ENCODE measurements at regions not wholly inside any gene's neighbourhood (a gene's known extent, or its start where the extent isn't known, plus 50 kb on each side); places are given as distances from the start of the nearest gene placed in this dataset.

GRCh38 chr10:6338361-6338760 is 135.6 kb downstream of the PFKFB3 start:
- no peaks in the 10 kb centered on the region for H3K4me1 ChIP-seq (ENCODE audit: control insufficient read depth in 1 of 2, insufficient read depth in 2 of 2, low read length in 2 of 2)

GRCh38 chr10:6339891-6340290 is 137.2 kb downstream of the PFKFB3 start:
- H3K79me2 ChIP-seq (ENCODE audit: insufficient read depth, low read length) = no peaks in the 10 kb centered on the region
- intact Hi-C loops (cut with micrococcal nuclease) = loop anchor here (10.0 kb wide), 4 partner anchors 45 to 135 kb away; partner anchors contain the start of gene PFKFB3 (in 1 of the 2)

More at GRCh38 chr10:6338361-6338760, 135.6 kb downstream of the PFKFB3 start:
- Mint-ChIP-seq H3K36me3 (peaks cover under 1 to 8% of the 10 kb centered on the region in 2 donors), H3K9me3 (peaks cover 7 to 13% (median 9%) of the 10 kb centered on the region in 7 donors), H3K4me1 (no peaks in the 10 kb centered on the region), H3K27ac (no peak overlapping the region), H3K4me3 (no peak overlapping the region), H3K27me3 (ENCODE audit: low read depth in 3 of 3) (peaks cover 0 to 9% (median 5%) of the 10 kb centered on the region in 3 donors)
- Histone ChIP-seq H3K4me2 (replicated peaks; ENCODE audit: extremely low read depth, low read length, poor library complexity, severe bottlenecking) (no peak overlapping the region), H3K27me3 (ENCODE audit: control insufficient read depth in 2 of 2, insufficient read depth in 2 of 2, low read length in 2 of 2) (no peaks in the 10 kb centered on the region), H4K20me1 (ENCODE audit: insufficient read depth, low read length) (no peaks in the 10 kb centered on the region), H2AFZ (ENCODE audit: insufficient read depth, low read depth, low read length, poor library complexity, severe bottlenecking) (no peak overlapping the region), H3K79me2 (ENCODE audit: insufficient read depth, low read length) (no peaks in the 10 kb centered on the region), H3K4me3 (replicated peaks in 1 of 3; ENCODE audit: low read depth in 2 of 3, low read length in 3 of 3) (no peak overlapping the region), H3K36me3 (replicated peaks in 1 of 2; ENCODE audit: control insufficient read depth in 1 of 2, insufficient read depth in 2 of 2, low read length in 2 of 2) (no peaks in the 10 kb centered on the region), H3K27ac (ENCODE audit: low read depth in 1 of 2, low read length in 2 of 2) (no peak overlapping the region), H3K9me3 (replicated peaks in 1 of 2; ENCODE audit: control insufficient read depth in 1 of 2, insufficient read depth in 1 of 2, low read length in 2 of 2) (peaks cover 2 to 9% of the 10 kb centered on the region in 2 donors), H3K9ac (ENCODE audit: insufficient read depth, low read length, poor library complexity, severe bottlenecking) (no peak overlapping the region)
- TF ChIP-seq CTCF (IDR thresholded peaks at IDR 0.05) = no peak
- intact Hi-C loops (cut with micrococcal nuclease) = no loop called here
- WGBS (ENCODE audit: insufficient coverage) = no CpG with 5 or more reads among the region's 7 CpGs
- DNase-seq = no peak

More at GRCh38 chr10:6339891-6340290, 137.2 kb downstream of the PFKFB3 start:
- no peak overlapping the region for H3K27ac Mint-ChIP-seq
- peaks cover 0 to 7% (median 3%) of the 10 kb centered on the region in 7 donors for H3K9me3 Mint-ChIP-seq
- no peaks in the 10 kb centered on the region for H3K36me3 ChIP-seq (replicated peaks in 1 of 2; ENCODE audit: control insufficient read depth in 1 of 2, insufficient read depth in 2 of 2, low read length in 2 of 2)
- no peaks in the 10 kb centered on the region for H3K9me3 ChIP-seq (replicated peaks in 1 of 2; ENCODE audit: control insufficient read depth in 1 of 2, insufficient read depth in 1 of 2, low read length in 2 of 2)
- no peak overlapping the region for H2AFZ ChIP-seq (ENCODE audit: insufficient read depth, low read depth, low read length, poor library complexity, severe bottlenecking)
- peaks cover 0 to 9% (median 5%) of the 10 kb centered on the region in 3 donors for H3K27me3 Mint-ChIP-seq (ENCODE audit: low read depth in 3 of 3)
- H3K27me3 ChIP-seq (ENCODE audit: control insufficient read depth in 2 of 2, insufficient read depth in 2 of 2, low read length in 2 of 2) = no peaks in the 10 kb centered on the region
- no peak overlapping the region for H3K4me3 ChIP-seq (replicated peaks in 1 of 3; ENCODE audit: low read depth in 2 of 3, low read length in 3 of 3)
- DNase-seq = no peak
- no peak overlapping the region for H3K9ac ChIP-seq (ENCODE audit: insufficient read depth, low read length, poor library complexity, severe bottlenecking)
- H3K4me2 ChIP-seq (replicated peaks; ENCODE audit: extremely low read depth, low read length, poor library complexity, severe bottlenecking) = no peak overlapping the region
- H4K20me1 ChIP-seq (ENCODE audit: insufficient read depth, low read length) = no peaks in the 10 kb centered on the region
- WGBS (ENCODE audit: insufficient coverage) = 100% methylated on average over 2 of the region's 5 CpGs
- no peak for TF ChIP-seq CTCF (IDR thresholded peaks at IDR 0.05)
- no peaks in the 10 kb centered on the region for H3K4me1 Mint-ChIP-seq
- H3K4me1 ChIP-seq (ENCODE audit: control insufficient read depth in 1 of 2, insufficient read depth in 2 of 2, low read length in 2 of 2) = no peaks in the 10 kb centered on the region
- H3K27ac ChIP-seq (ENCODE audit: low read depth in 1 of 2, low read length in 2 of 2) = no peak overlapping the region
- no peaks in the 10 kb centered on the region for H3K36me3 Mint-ChIP-seq
- no peak overlapping the region for H3K4me3 Mint-ChIP-seq
